ENCODE measurements at regions not wholly inside any gene's neighbourhood (a gene's known extent, or its start where the extent isn't known, plus 50 kb on each side); places are given as distances from the start of the nearest gene placed in this dataset.
"Not testable (repeated sequence)": the region's sequence is repeated elsewhere in the genome, so short reads cannot be mapped to it uniquely, and the experiment has no call there.

DNA sequence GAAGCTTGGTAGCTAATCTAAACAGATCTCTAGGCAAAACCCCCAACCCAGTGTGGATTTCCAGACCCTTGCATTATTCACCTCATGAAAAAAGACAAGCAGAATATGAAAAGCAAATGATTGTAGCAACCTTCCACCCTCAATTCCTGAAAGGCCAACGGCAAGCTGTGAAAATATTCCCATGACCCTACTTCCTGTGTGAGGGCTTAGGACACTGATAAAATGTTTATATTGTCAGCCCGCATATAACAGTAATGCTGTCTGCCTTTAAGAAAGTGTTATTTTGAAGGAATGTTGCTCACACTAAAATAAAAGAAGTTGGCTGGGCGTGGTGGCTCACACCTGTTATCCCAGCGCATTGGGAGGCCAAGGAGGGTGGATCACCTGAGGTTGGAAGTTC is 233.5 kb upstream of the NRIP1 start:
- no peaks in the 10 kb centered on the region for H3K36me3 ChIP-seq
- peaks cover 0 to 8% (median 0%) of the 10 kb centered on the region in 3 donors for H3K4me1 ChIP-seq
- ATAC-seq: no peak
- WGBS, 2 donors (ENCODE audit: low coverage in 1 of 2): 73 to 83% methylated on average over 2 to 4 of the region's 4 CpGs
- no peak overlapping the region for H3K4me3 ChIP-seq
- no peak overlapping the region for H3K27ac ChIP-seq
- H3K27me3 ChIP-seq: no peaks in the 10 kb centered on the region
- H3K9me3 ChIP-seq: no peaks in the 10 kb centered on the region
- TF ChIP-seq POLR2A (IDR thresholded peaks at IDR 0.05): no peak
- TF ChIP-seq POLR2AphosphoS5 (IDR thresholded peaks at IDR 0.05): no peak
- no peak for TF ChIP-seq EP300 (IDR thresholded peaks at IDR 0.05)
- TF ChIP-seq, protein P1, sequence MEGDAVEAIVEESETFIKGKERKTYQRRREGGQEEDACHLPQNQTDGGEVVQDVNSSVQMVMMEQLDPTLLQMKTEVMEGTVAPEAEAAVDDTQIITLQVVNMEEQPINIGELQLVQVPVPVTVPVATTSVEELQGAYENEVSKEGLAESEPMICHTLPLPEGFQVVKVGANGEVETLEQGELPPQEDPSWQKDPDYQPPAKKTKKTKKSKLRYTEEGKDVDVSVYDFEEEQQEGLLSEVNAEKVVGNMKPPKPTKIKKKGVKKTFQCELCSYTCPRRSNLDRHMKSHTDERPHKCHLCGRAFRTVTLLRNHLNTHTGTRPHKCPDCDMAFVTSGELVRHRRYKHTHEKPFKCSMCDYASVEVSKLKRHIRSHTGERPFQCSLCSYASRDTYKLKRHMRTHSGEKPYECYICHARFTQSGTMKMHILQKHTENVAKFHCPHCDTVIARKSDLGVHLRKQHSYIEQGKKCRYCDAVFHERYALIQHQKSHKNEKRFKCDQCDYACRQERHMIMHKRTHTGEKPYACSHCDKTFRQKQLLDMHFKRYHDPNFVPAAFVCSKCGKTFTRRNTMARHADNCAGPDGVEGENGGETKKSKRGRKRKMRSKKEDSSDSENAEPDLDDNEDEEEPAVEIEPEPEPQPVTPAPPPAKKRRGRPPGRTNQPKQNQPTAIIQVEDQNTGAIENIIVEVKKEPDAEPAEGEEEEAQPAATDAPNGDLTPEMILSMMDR (IDR thresholded peaks at IDR 0.05): no peak

DNA sequence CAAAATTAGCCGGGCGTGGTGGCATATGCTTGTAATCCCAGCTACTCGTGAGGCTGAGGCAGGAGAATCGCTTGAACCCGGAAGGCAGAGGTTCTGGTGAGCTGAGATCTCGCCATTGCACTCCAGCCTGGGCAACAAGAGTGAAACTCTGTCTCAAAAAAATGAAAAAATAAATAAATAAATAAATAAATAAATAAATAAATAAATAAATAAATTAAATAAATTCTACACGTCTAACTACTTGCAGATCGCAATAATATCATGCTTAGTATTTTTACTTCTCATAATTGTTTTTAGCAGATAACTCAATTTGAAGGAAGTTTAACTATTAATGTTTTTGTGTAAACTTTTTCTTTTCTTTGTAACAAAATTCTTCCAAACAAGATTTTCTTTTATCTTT is 234.0 kb upstream of the NRIP1 start:
- not testable (repeated sequence) for H3K27ac ChIP-seq, ATAC-seq, H3K9me3 ChIP-seq, H3K27me3 ChIP-seq, H3K4me1 ChIP-seq, H3K36me3 ChIP-seq, H3K4me3 ChIP-seq
- 94 to 97% methylated on average over 6 to 8 of the region's 8 CpGs for WGBS, 2 donors (ENCODE audit: low coverage in 1 of 2)

DNA sequence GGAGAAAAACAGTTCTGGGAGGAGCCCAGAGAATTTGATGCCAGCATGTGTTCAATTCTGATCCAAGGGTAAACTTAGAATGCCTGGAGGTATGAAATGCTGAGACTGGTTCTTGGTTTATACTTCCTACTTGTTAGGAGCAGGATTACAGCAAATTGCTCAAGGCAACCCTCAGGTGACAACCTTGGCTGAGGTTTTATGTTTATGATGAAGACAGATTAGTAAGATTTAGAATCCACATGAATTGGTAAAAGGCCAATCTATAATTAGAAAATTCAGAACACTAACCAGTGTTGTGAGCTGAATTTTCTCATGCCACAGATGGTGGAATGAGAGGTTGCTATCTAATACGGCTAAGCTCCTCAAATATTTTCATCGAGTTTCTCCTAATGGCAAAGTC is 235.3 kb upstream of the NRIP1 start:
- H3K9me3 ChIP-seq: no peaks in the 10 kb centered on the region
- no peaks in the 10 kb centered on the region for H3K27me3 ChIP-seq
- TF ChIP-seq POLR2A (IDR thresholded peaks at IDR 0.05) (no peak), EP300 (IDR thresholded peaks at IDR 0.05) (no peak), POLR2AphosphoS5 (IDR thresholded peaks at IDR 0.05) (peak; percentile 24)
- TF ChIP-seq, protein P1 (IDR thresholded peaks at IDR 0.05): no peak
- no peak for ATAC-seq
- H3K27ac ChIP-seq: no peak overlapping the region
- no peak overlapping the region for H3K4me3 ChIP-seq
- WGBS, 2 donors (ENCODE audit: low coverage in 1 of 2): 46 to 74% methylated on average over 2 of the region's 2 CpGs
- H3K36me3 ChIP-seq: no peaks in the 10 kb centered on the region
- peaks cover 0 to 8% (median 0%) of the 10 kb centered on the region in 3 donors for H3K4me1 ChIP-seq

DNA sequence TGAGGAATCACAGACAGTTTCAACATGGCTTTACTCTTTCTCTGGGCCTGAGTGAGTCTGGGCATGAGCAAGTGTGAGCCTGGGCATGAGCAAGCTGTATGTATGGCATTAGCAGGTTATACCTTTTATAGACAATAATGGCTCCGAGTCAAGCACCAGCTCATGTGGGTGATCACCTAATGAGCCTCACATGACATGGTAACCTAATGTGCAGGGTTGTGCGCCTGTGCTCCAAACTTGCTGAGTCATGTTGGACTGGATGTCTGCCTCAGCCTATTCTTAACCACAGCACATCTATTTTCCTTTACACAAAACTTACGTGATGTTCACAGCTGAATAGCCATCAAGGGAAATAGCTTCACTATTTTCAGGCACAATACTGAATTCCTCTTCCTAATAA is 236.2 kb upstream of the NRIP1 start:
- WGBS, 2 donors (ENCODE audit: low coverage in 1 of 2): 85% methylated on average over 3 of the region's 3 CpGs; no CpG with 5 or more reads in 1 of the 2 donors
- ATAC-seq: no peak
- TF ChIP-seq, protein P1 (IDR thresholded peaks at IDR 0.05): no peak
- TF ChIP-seq POLR2AphosphoS5 (IDR thresholded peaks at IDR 0.05) (no peak), EP300 (IDR thresholded peaks at IDR 0.05) (no peak), POLR2A (IDR thresholded peaks at IDR 0.05) (no peak)

DNA sequence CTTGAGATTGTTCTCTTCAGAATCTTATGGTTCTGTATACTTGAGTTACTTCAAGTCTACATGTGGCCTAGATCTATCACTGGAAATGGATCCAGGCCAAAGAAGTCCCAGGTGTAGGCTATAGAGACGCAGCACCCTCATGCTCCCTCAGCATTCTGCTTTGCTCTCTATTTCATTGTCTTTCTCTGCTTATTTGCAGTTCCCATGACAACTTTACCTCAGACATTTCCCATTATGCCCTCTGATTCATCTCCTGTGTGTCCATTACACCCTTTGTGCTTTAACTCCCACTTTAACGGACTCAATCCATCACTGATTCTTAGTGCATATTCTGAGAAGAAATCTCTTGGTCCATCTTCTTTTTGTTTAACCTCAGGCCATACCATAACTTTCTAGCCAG is 236.9 kb upstream of the NRIP1 start:
- Histone ChIP-seq H3K27me3 (no peaks in the 10 kb centered on the region), H3K4me1 (peaks cover 0 to 8% (median 0%) of the 10 kb centered on the region in 3 donors), H3K27ac (no peak overlapping the region), H3K9me3 (no peaks in the 10 kb centered on the region), H3K36me3 (no peaks in the 10 kb centered on the region), H3K4me3 (no peak overlapping the region)
- TF ChIP-seq POLR2A (IDR thresholded peaks at IDR 0.05) (no peak), POLR2AphosphoS5 (IDR thresholded peaks at IDR 0.05) (no peak), EP300 (IDR thresholded peaks at IDR 0.05) (no peak)
- TF ChIP-seq, protein P1 (IDR thresholded peaks at IDR 0.05): no peak
- 71 to 76% methylated on average over 2 of the region's 2 CpGs for WGBS, 2 donors (ENCODE audit: low coverage in 1 of 2)
- no peak for ATAC-seq

More for the DNA sequence above, 236.2 kb upstream of the NRIP1 start:
- H3K4me3 ChIP-seq: no peak overlapping the region
- H3K4me1 ChIP-seq: peaks cover 0 to 8% (median 0%) of the 10 kb centered on the region in 3 donors
- no peaks in the 10 kb centered on the region for H3K9me3 ChIP-seq
- no peaks in the 10 kb centered on the region for H3K27me3 ChIP-seq
- no peaks in the 10 kb centered on the region for H3K36me3 ChIP-seq
- no peak overlapping the region for H3K27ac ChIP-seq
